Tibial nerve (tissue), 4 donors: ENCODE measurements at regions not wholly inside any gene's neighbourhood (a gene's known extent, or its start where the extent isn't known, plus 50 kb on each side); places are given as distances from the start of the nearest gene placed in this dataset.

Source experiments
- CTCF ChIP-seq, 5 experiments: fragments of 200-600 bp in 3 of 5; fragments of 450-650 bp in 2 of 5; sonication (generic) in 3 of 5; IDR thresholded peaks; one replicate each; pipeline ENCODE4 v1.5.1; 2016 to 2019; ENCODE audit warnings: antibody characterized with exemption in 5 of 5, mild to moderate bottlenecking in 3 of 5, moderate library complexity in 2 of 5
- EP300 ChIP-seq, 2 donors: sonication (generic); formaldehyde crosslinking; IDR thresholded peaks; one replicate each; pipeline ENCODE4 v1.6.1; 2017; ENCODE audit warnings: antibody characterized with exemption in 2 of 2, mild to moderate bottlenecking in 1 of 2
- POLR2A ChIP-seq, 2 donors: fragments of 450-650 bp; IDR thresholded peaks; one replicate each; pipeline ENCODE4 v1.6.1; 2017; ENCODE audit warnings: antibody characterized with exemption in 2 of 2, mild to moderate bottlenecking in 2 of 2, moderate library complexity in 2 of 2

GRCh38 chr10:64033711-64034110 is 512.5 kb downstream of the REEP3 start:
- TF ChIP-seq CTCF (IDR thresholded peaks at IDR 0.05): no peak
- TF ChIP-seq EP300 (IDR thresholded peaks at IDR 0.05): no peak
- TF ChIP-seq POLR2A (IDR thresholded peaks at IDR 0.05): no peak
